Uterus (tissue), 3 donors: ENCODE measurements at regions not wholly inside any gene's neighbourhood (a gene's known extent, or its start where the extent isn't known, plus 50 kb on each side); places are given as distances from the start of the nearest gene placed in this dataset.

Source experiments
- DNase-seq, 2 donors: peaks; one replicate each; pipeline ENCODE4 v3.0.0-alpha.2; 2019 to 2020
- H3K27ac ChIP-seq, 2 donors: fragments of 200-600 bp; sonication (generic); 1 replicate in 1 of 2; 2 replicates in 1 of 2; pipeline ENCODE4 v1.5.1; 2016 to 2018
- H3K27me3 ChIP-seq, 2 donors: fragments of 200-600 bp; sonication (generic); one replicate each; pipeline ENCODE4 v1.5.1; 2018 to 2019; ENCODE audit warnings: control low read depth in 1 of 2
- H3K36me3 ChIP-seq, 2 donors: fragments of 200-600 bp; sonication (generic); one replicate each; pipeline ENCODE4 v1.5.1; 2019; ENCODE audit warnings: control low read depth in 1 of 2
- H3K4me1 ChIP-seq, 2 donors: fragments of 200-600 bp; sonication (generic); one replicate each; pipeline ENCODE4 v1.5.1; 2018 to 2019; ENCODE audit warnings: control low read depth in 1 of 2
- H3K4me3 ChIP-seq, 2 donors: fragments of 200-600 bp; sonication (generic); 1 replicate in 1 of 2; 2 replicates in 1 of 2; pipeline ENCODE4 v1.5.1; 2018 to 2019; ENCODE audit warnings: mild to moderate bottlenecking in 1 of 2
- H3K9me3 ChIP-seq, 2 donors: fragments of 200-600 bp; sonication (generic); one replicate each; pipeline ENCODE4 v1.5.1; 2019; ENCODE audit warnings: control low read depth in 1 of 2
- CTCF ChIP-seq, 4 experiments: fragments of 200-600 bp in 2 of 4; fragments of 450-650 bp in 2 of 4; sonication (generic) in 2 of 4; IDR thresholded peaks; one replicate each; pipeline ENCODE4 v1.5.1; 2016 to 2019; ENCODE audit warnings: antibody characterized with exemption in 4 of 4, mild to moderate bottlenecking in 2 of 4, moderate library complexity in 1 of 4
- POLR2A ChIP-seq, 2 donors: fragments of 450-650 bp; IDR thresholded peaks; one replicate each; pipeline ENCODE4 v1.6.1; 2016; ENCODE audit warnings: antibody characterized with exemption in 2 of 2, mild to moderate bottlenecking in 1 of 2, moderate library complexity in 1 of 2
- intact Hi-C: fragments of 100-400 bp; cut with DNase I; formaldehyde crosslinking; loops from one replicate; pipeline ENCODE4 v1.15.1; 2023; ENCODE audit warnings: low total_unique reads
- donor health status: DM: yes; HTN: yes; CAD: no.

DNA sequence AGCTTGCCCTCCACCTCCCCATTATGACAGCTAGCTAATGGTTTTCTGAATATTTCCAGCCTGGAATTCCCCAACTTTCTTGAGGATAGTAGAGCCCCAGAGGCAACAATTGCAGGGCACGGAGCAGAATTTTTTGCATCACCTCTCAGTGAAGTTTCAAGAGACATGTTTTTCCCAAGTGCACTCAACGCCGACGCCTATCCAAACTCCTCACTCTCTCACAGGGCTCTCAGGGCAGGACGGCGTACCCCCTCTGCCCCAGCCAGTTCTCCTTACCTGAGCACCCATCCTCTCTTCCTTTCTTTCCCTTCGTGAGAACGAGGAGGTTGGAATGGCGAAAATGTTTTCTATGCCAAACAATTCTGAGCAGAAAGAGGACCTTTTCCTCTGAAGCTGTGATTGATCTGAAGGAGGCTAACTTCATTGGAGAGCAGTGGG is 83.1 kb upstream of the FOXQ1 start:
- Histone ChIP-seq H3K4me3 (no peak overlapping the region), H3K36me3 (no peaks in the 10 kb centered on the region), H3K27ac (no peak overlapping the region), H3K9me3 (no peaks in the 10 kb centered on the region), H3K4me1 (no peaks in the 10 kb centered on the region), H3K27me3 (no peaks in the 10 kb centered on the region)
- DNase-seq = no peak
- TF ChIP-seq CTCF (IDR thresholded peaks at IDR 0.05) = no peak
- no peak for TF ChIP-seq POLR2A (IDR thresholded peaks at IDR 0.05)
- intact Hi-C loops = no loop called here

DNA sequence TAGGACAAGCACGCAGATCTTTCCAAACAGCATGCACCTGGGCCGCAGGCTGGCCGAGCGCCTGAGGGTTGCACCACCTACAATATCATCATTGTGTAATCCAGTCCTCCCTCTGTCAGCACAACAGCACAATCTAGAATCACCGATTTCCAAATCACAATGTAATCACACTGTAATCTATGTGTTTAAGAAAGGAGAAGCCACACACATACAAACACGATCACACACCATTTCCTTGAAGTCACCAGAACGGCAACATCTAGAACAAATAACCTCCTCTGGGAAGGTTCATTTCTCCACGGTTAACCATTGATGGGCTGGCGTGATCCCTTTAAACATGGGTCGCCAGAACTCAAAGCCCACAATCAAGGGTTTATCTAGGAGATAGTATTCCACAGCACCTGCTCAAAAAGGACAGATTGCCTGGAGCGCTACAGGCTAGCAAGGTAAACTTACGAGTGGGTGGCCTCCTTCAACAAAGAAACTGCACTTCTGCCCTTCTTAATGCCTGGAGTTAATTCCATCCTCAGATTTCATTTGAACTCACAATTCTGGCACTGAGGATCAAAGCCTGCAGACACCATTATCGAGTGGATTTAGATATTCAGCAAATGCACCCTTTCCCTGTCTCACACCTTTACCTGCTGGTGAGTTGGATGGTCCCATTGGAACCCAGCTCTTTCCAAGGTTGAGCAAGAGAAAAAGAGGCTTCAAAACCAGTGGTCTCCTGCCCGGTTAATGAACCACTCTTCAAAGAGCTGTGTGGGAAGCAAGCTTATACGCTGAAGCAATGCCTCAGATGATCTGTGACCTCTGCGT is 83.8 kb upstream of the FOXQ1 start:
- no peak for TF ChIP-seq POLR2A (IDR thresholded peaks at IDR 0.05)
- TF ChIP-seq CTCF (IDR thresholded peaks at IDR 0.05) = no peak
- Histone ChIP-seq H3K27me3 (no peaks in the 10 kb centered on the region), H3K9me3 (no peaks in the 10 kb centered on the region), H3K4me1 (no peaks in the 10 kb centered on the region), H3K36me3 (no peaks in the 10 kb centered on the region), H3K4me3 (no peak overlapping the region), H3K27ac (no peak overlapping the region)
- DNase-seq = no peak
- intact Hi-C loops = no loop called here

DNA sequence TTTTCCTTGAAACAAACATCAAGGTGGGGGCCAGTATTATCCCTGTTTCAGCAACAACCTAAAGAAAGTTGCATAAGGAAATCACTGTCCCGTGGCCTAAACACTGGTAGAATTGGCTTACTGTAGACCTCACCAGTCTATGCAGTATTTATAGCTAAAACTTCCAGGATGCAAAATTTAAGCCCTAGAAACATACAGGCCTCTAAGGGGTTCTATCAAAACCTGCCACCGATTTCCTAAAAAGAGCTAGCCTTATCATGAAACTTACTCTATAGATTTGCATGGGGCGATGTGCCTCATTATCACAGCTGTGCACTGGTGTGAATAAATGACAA is 84.3 kb upstream of the FOXQ1 start:
- Histone ChIP-seq H3K27me3 (no peaks in the 10 kb centered on the region), H3K27ac (no peak overlapping the region), H3K4me3 (no peak overlapping the region), H3K36me3 (no peaks in the 10 kb centered on the region), H3K9me3 (no peaks in the 10 kb centered on the region), H3K4me1 (no peaks in the 10 kb centered on the region)
- intact Hi-C loops = no loop called here
- TF ChIP-seq POLR2A (IDR thresholded peaks at IDR 0.05) (no peak), CTCF (IDR thresholded peaks at IDR 0.05) (no peak)
- DNase-seq = no peak

DNA sequence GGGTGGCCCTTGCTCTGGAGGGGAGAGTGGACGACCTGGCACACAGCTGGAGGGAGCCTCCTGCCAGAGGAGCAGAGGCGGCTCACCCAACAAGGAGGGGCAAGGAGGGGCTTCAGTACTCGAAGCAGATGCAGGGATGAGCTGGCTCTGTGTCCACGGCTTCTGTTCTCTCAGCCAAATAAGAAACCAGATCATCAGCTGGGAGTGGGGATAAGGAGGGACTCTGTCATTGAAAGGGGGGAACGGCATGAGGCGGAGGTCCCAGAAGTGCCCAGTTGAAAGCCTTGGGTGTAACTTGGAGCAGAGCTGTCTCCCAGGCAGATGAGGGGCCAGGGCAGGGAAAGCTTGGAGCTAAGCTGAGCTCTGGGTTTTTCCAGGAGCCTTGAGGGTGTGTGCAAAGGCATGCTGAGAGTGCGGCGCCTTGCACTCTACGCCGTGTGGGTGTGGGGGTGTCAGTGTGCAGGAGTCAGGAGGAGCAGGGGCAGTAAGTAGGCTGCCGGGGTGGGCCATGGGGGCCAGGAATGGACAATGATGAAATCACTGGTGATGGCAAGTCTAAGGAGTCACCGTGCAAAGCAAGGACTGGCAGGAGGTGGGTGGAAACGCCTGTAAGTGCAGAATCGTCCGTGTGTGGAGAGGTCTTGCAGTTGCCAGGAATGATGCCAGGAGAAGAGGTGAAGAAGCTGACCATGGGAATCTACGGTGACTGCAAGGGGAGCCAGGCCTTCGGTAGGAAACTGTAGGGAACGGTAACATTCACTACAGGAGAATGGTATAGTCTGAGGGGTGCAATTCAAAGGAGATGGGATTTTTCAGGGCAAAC is 85.4 kb upstream of the FOXQ1 start:
- no peak for DNase-seq
- intact Hi-C loops = no loop called here
- H3K9me3 ChIP-seq = no peaks in the 10 kb centered on the region
- no peaks in the 10 kb centered on the region for H3K4me1 ChIP-seq
- no peak overlapping the region for H3K4me3 ChIP-seq
- no peak overlapping the region for H3K27ac ChIP-seq
- no peaks in the 10 kb centered on the region for H3K27me3 ChIP-seq
- no peak for TF ChIP-seq CTCF (IDR thresholded peaks at IDR 0.05)
- TF ChIP-seq POLR2A (IDR thresholded peaks at IDR 0.05) = no peak
- H3K36me3 ChIP-seq = no peaks in the 10 kb centered on the region

DNA sequence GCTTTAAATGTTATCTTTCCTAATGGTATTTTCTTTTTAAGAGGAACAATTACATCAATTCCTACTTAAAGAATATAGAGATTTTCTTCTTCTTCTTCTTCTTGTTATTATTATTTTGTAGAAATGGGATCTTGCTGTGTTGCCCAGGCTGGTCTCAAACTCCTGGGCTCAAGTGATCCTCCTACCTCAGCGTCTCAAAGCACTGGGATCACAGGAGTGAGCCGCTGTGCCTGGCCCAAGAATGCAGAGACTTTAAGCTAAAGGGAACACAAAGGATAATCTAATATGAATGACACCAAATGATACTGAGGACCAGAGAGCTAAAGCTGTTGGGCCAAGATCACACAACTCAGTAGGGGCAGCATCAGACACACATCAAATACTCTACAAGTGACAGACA is 87.4 kb upstream of the FOXQ1 start:
- intact Hi-C loops = no loop called here
- Histone ChIP-seq H3K4me3 (no peak overlapping the region), H3K36me3 (no peaks in the 10 kb centered on the region), H3K9me3 (no peaks in the 10 kb centered on the region), H3K27me3 (no peaks in the 10 kb centered on the region), H3K27ac (no peak overlapping the region), H3K4me1 (no peaks in the 10 kb centered on the region)
- DNase-seq = no peak
- TF ChIP-seq POLR2A (IDR thresholded peaks at IDR 0.05) = no peak
- no peak for TF ChIP-seq CTCF (IDR thresholded peaks at IDR 0.05)
